DMS53 (cell line): ENCODE measurements at regions not wholly inside any gene's neighbourhood (a gene's known extent, or its start where the extent isn't known, plus 50 kb on each side); places are given as distances from the start of the nearest gene placed in this dataset.
"Not testable (repeated sequence)": the region's sequence is repeated elsewhere in the genome, so short reads cannot be mapped to it uniquely, and the experiment has no call there.

ENCODE experiments used
- DNase-seq: peaks from one replicate; lab custom pipeline; 2025; lab: John Stamatoyannopoulos, UW

- DNase-seq, result not testable (repeated sequence)
Measured at GRCh38 chr11:121901417-121901816, 214.6 kb downstream of the BLID start.

GRCh38 chr11:121899520-121899919, 216.5 kb downstream of the BLID start:
- DNase-seq, result no peak

GRCh38 chr11:121898903-121899302, 217.1 kb downstream of the BLID start:
- no peak for DNase-seq

GRCh38 chr11:121895919-121896318, 220.1 kb downstream of the BLID start:
- DNase-seq, result no peak

- no peak for DNase-seq
Measured at GRCh38 chr11:121894581-121894980, 221.4 kb downstream of the BLID start.

- DNase-seq, result no peak
Measured at GRCh38 chr11:121892863-121893262, 223.2 kb downstream of the BLID start.

GRCh38 chr11:121892131-121892681, 223.8 kb downstream of the BLID start:
- no peak for DNase-seq

- no peak for DNase-seq
Measured at GRCh38 chr11:121890946-121891515, 225.0 kb downstream of the BLID start.

- DNase-seq, result no peak
Measured at GRCh38 chr11:121890377-121890776, 225.6 kb downstream of the BLID start.

GRCh38 chr11:121889931-121890330, 226.1 kb downstream of the BLID start:
- DNase-seq, result no peak

GRCh38 chr11:121889186-121889585, 226.8 kb downstream of the BLID start:
- DNase-seq, result no peak

GRCh38 chr11:121887976-121888557, 227.9 kb downstream of the BLID start:
- no peak for DNase-seq

- DNase-seq, result no peak
Measured at GRCh38 chr11:121887569-121887968, 228.4 kb downstream of the BLID start.

- DNase-seq, result no peak
Measured at GRCh38 chr11:121886996-121887395, 229.0 kb downstream of the BLID start.

GRCh38 chr11:121886005-121886734, 229.8 kb downstream of the BLID start:
- no peak for DNase-seq

GRCh38 chr11:121884626-121885025, 231.4 kb downstream of the BLID start:
- no peak for DNase-seq

- DNase-seq, result peak; percentile 43
Measured at GRCh38 chr11:121881806-121882205, 234.2 kb downstream of the BLID start.

- DNase-seq, result no peak
Measured at GRCh38 chr11:121877152-121877551, 238.9 kb downstream of the BLID start.

- DNase-seq, result no peak
Measured at GRCh38 chr11:121873766-121874165, 242.2 kb downstream of the BLID start.

- no peak for DNase-seq
Measured at GRCh38 chr11:121872356-121872755, 243.7 kb downstream of the BLID start.

GRCh38 chr11:121870206-121871045, 245.6 kb downstream of the BLID start:
- no peak for DNase-seq

- no peak for DNase-seq
Measured at GRCh38 chr11:121869478-121869877, 246.5 kb downstream of the BLID start.
